MM.1S (cell line): ENCODE measurements at regions not wholly inside any gene's neighbourhood (a gene's known extent, or its start where the extent isn't known, plus 50 kb on each side); places are given as distances from the start of the nearest gene placed in this dataset.

ENCODE experiments used
- CTCF ChIP-seq: fragments of 300-600 bp; sonication (generic); IDR thresholded peaks from 2 replicates; pipeline ENCODE4 v1.5.1; 2016; ENCODE audit warnings: antibody characterized with exemption, low read length, mixed read lengths
- EZH2 ChIP-seq: fragments of 300-600 bp; sonication (generic); optimal IDR thresholded peaks from 2 replicates; pipeline ENCODE3; 2017; ENCODE audit warnings: low read depth, mild to moderate bottlenecking, antibody characterized with exemption, low read length, mixed read lengths
- EZH2phosphoT487 ChIP-seq: fragments of 300-600 bp; sonication (generic); IDR thresholded peaks from 2 replicates; pipeline ENCODE4 v1.6.1; 2018; ENCODE audit warnings: antibody characterized with exemption, low read length

- TF ChIP-seq CTCF (no peak), EZH2 (no peak), EZH2phosphoT487 (no peak)
These were observed 516.8 kb downstream of the OLFM4 start for GRCh38 chr13:53545340-53545941.
